Liver (tissue), 3 donors: ENCODE measurements at regions not wholly inside any gene's neighbourhood (a gene's known extent, or its start where the extent isn't known, plus 50 kb on each side); places are given as distances from the start of the nearest gene placed in this dataset.

ENCODE experiments used
- FOXA1 ChIP-seq: IDR thresholded peaks from 2 replicates; pipeline ENCODE4 v1.6.1; 2016; ENCODE audit warnings: antibody characterized with exemption
- GABPA ChIP-seq, 2 donors: IDR thresholded peaks in 1 of 2; conservative IDR thresholded peaks in 1 of 2; 2 replicates each; pipeline ENCODE4 v1.6.1; 2016; ENCODE audit warnings: antibody characterized with exemption in 2 of 2, mild to moderate bottlenecking in 1 of 2, moderate library complexity in 1 of 2
- HNF4A ChIP-seq, 2 donors: conservative IDR thresholded peaks; 2 replicates each; pipeline ENCODE4 v1.6.1; 2016; ENCODE audit warnings: antibody characterized with exemption in 2 of 2, mild to moderate bottlenecking in 2 of 2
- JUND ChIP-seq, 2 donors: IDR thresholded peaks; 2 replicates each; pipeline ENCODE4 v1.6.1; 2016; ENCODE audit warnings: antibody characterized with exemption in 2 of 2
- RAD21 ChIP-seq, 2 donors: IDR thresholded peaks; 2 replicates each; pipeline ENCODE4 v1.6.1; 2016; ENCODE audit warnings: antibody characterized with exemption in 2 of 2, mild to moderate bottlenecking in 2 of 2
- RXRA ChIP-seq, 2 donors: IDR thresholded peaks; 2 replicates each; pipeline ENCODE4 v1.6.1; 2017 to 2018; ENCODE audit warnings: antibody characterized with exemption in 2 of 2, mild to moderate bottlenecking in 1 of 2
- SP1 ChIP-seq: IDR thresholded peaks from 2 replicates; pipeline ENCODE4 v1.6.1; 2018; ENCODE audit warnings: antibody characterized with exemption, mild to moderate bottlenecking
- YY1 ChIP-seq: IDR thresholded peaks from 2 replicates; pipeline ENCODE4 v1.6.1; 2016; ENCODE audit warnings: antibody characterized with exemption, mild to moderate bottlenecking
- TF ChIP-seq, protein P1 (sequence below): fragments of 150-350 bp; IDR thresholded peaks from 2 replicates; pipeline ENCODE4 v1.5.1; 2017; ENCODE audit warnings: improper control_type of control experiment, low read depth, low read length; ENCODE audit not compliant: missing input control
- TF ChIP-seq, protein P2 (sequence below): IDR thresholded peaks from 2 replicates; pipeline ENCODE4 v1.6.1; 2016; ENCODE audit warnings: antibody characterized with exemption
- TF ChIP-seq, protein P3 (sequence below): IDR thresholded peaks from 2 replicates; pipeline ENCODE4 v1.6.1; 2016; ENCODE audit warnings: antibody characterized with exemption
- TF ChIP-seq, protein P4 (sequence below): IDR thresholded peaks from 2 replicates; pipeline ENCODE4 v1.6.1; 2016; ENCODE audit warnings: antibody characterized with exemption, mild to moderate bottlenecking
- TF ChIP-seq, protein P5 (sequence below): IDR thresholded peaks from 2 replicates; pipeline ENCODE4 v1.6.1; 2016; ENCODE audit warnings: antibody characterized with exemption
- donor health status: healthy.
- donor health status: healthy.

DNA sequence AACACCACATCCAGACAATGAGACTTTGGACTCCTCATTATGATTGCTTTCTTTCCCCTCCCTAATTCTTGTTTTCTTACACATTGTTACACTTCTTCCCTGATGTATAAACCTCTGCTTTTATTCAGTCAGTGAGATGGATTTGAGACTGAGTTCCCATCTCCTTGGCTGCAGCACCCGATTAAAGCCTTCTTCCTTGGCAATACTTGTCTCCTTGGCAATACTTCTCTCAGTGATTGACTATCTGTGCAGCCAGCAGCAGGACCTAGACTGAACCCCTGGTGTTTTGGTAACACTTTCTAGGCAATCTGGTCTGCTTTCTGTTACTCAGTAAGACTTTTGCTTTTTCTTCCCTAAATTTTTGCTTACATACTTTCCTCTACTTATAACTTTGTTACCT lies 492.8 kb upstream of the SMC2 start:
- TF ChIP-seq, protein P1, sequence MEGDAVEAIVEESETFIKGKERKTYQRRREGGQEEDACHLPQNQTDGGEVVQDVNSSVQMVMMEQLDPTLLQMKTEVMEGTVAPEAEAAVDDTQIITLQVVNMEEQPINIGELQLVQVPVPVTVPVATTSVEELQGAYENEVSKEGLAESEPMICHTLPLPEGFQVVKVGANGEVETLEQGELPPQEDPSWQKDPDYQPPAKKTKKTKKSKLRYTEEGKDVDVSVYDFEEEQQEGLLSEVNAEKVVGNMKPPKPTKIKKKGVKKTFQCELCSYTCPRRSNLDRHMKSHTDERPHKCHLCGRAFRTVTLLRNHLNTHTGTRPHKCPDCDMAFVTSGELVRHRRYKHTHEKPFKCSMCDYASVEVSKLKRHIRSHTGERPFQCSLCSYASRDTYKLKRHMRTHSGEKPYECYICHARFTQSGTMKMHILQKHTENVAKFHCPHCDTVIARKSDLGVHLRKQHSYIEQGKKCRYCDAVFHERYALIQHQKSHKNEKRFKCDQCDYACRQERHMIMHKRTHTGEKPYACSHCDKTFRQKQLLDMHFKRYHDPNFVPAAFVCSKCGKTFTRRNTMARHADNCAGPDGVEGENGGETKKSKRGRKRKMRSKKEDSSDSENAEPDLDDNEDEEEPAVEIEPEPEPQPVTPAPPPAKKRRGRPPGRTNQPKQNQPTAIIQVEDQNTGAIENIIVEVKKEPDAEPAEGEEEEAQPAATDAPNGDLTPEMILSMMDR, result no peak
- no peak for TF ChIP-seq GABPA (IDR thresholded peaks at IDR 0.05 in 1 of 2, conservative IDR thresholded peaks at IDR 0.05 in 1 of 2)
- TF ChIP-seq, protein P2, sequence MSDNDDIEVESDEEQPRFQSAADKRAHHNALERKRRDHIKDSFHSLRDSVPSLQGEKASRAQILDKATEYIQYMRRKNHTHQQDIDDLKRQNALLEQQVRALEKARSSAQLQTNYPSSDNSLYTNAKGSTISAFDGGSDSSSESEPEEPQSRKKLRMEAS, result no peak
- TF ChIP-seq, protein P3, sequence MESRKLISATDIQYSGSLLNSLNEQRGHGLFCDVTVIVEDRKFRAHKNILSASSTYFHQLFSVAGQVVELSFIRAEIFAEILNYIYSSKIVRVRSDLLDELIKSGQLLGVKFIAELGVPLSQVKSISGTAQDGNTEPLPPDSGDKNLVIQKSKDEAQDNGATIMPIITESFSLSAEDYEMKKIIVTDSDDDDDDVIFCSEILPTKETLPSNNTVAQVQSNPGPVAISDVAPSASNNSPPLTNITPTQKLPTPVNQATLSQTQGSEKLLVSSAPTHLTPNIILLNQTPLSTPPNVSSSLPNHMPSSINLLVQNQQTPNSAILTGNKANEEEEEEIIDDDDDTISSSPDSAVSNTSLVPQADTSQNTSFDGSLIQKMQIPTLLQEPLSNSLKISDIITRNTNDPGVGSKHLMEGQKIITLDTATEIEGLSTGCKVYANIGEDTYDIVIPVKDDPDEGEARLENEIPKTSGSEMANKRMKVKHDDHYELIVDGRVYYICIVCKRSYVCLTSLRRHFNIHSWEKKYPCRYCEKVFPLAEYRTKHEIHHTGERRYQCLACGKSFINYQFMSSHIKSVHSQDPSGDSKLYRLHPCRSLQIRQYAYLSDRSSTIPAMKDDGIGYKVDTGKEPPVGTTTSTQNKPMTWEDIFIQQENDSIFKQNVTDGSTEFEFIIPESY, result no peak
- TF ChIP-seq, protein P4, sequence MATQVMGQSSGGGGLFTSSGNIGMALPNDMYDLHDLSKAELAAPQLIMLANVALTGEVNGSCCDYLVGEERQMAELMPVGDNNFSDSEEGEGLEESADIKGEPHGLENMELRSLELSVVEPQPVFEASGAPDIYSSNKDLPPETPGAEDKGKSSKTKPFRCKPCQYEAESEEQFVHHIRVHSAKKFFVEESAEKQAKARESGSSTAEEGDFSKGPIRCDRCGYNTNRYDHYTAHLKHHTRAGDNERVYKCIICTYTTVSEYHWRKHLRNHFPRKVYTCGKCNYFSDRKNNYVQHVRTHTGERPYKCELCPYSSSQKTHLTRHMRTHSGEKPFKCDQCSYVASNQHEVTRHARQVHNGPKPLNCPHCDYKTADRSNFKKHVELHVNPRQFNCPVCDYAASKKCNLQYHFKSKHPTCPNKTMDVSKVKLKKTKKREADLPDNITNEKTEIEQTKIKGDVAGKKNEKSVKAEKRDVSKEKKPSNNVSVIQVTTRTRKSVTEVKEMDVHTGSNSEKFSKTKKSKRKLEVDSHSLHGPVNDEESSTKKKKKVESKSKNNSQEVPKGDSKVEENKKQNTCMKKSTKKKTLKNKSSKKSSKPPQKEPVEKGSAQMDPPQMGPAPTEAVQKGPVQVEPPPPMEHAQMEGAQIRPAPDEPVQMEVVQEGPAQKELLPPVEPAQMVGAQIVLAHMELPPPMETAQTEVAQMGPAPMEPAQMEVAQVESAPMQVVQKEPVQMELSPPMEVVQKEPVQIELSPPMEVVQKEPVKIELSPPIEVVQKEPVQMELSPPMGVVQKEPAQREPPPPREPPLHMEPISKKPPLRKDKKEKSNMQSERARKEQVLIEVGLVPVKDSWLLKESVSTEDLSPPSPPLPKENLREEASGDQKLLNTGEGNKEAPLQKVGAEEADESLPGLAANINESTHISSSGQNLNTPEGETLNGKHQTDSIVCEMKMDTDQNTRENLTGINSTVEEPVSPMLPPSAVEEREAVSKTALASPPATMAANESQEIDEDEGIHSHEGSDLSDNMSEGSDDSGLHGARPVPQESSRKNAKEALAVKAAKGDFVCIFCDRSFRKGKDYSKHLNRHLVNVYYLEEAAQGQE, result no peak
- no peak for TF ChIP-seq RXRA (IDR thresholded peaks at IDR 0.05)
- TF ChIP-seq JUND (IDR thresholded peaks at IDR 0.05), result no peak
- TF ChIP-seq SP1, result no peak
- TF ChIP-seq RAD21 (IDR thresholded peaks at IDR 0.05), result no peak
- TF ChIP-seq, protein P5, sequence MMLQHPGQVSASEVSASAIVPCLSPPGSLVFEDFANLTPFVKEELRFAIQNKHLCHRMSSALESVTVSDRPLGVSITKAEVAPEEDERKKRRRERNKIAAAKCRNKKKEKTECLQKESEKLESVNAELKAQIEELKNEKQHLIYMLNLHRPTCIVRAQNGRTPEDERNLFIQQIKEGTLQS, result no peak
- TF ChIP-seq YY1, result no peak
- TF ChIP-seq HNF4A (conservative IDR thresholded peaks at IDR 0.05), result no peak
- TF ChIP-seq FOXA1, result no peak
